ENCODE measurements at regions not wholly inside any gene's neighbourhood (a gene's known extent, or its start where the extent isn't known, plus 50 kb on each side); places are given as distances from the start of the nearest gene placed in this dataset.
"Not testable (repeated sequence)": the region's sequence is repeated elsewhere in the genome, so short reads cannot be mapped to it uniquely, and the experiment has no call there.

DNA sequence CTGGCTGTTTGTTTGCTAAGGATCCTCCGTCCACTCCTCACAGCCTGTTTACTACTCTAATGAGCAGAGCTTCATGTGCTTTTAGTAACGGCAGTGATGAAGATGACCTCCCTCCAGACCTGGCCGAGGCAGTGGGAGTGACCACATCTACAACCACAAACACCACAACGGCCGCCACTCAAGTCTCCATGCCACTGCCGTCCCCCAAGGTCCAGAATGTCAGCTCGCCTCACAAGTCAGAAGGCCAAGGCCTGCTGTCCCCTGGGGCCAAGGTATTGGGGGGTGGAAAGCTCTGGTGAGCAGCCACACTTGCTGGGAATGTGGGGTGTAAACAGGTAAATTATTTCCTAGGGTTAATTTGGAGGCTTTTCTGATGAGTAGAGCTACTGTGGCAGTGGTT is 926.4 kb downstream of the IPMK start:
- TF ChIP-seq CTCF (IDR thresholded peaks at IDR 0.05): no peak
- H3K4me3 ChIP-seq: no peak overlapping the region
- DNase-seq (ENCODE audit: low spot score): no peak
- H3K27ac ChIP-seq: no peak overlapping the region

- H3K27ac ChIP-seq: no peak overlapping the region
- DNase-seq (ENCODE audit: low spot score): no peak
- no peak for TF ChIP-seq CTCF (IDR thresholded peaks at IDR 0.05)
Measured at GRCh38 chr10:57338823-57339558, 928.7 kb downstream of the IPMK start.

DNA sequence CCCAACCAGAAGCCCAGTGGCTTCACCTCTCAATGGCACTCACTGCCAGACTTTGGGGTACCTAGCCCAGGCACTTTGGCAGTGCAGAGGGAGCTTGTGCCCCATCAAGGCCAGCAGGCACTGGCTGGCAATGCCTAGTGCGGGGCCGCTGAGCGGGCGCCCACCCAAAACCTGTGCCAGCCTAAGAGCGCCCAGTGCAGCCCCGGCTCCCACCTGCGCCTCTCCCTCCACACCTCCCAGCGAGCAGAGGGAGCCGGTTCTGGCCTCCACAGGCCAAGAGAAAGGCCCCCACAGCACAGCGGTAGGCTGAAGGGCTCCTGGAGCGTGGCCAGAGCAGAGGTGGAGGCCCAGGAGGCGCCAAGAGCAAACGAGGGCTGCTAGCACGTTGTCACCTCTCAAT is 930.8 kb downstream of the IPMK start:
- DNase-seq (ENCODE audit: low spot score): no peak
- Histone ChIP-seq H3K27ac (no peak overlapping the region), H3K4me3 (no peak overlapping the region)
- no peak for TF ChIP-seq CTCF (IDR thresholded peaks at IDR 0.05)

More at GRCh38 chr10:57338823-57339558, 928.7 kb downstream of the IPMK start:
- no peak overlapping the region for H3K4me3 ChIP-seq

GRCh38 chr10:57336341-57336740 is 931.4 kb downstream of the IPMK start:
- no peak for TF ChIP-seq CTCF (IDR thresholded peaks at IDR 0.05)
- H3K27ac ChIP-seq: no peak overlapping the region
- no peak for DNase-seq (ENCODE audit: low spot score)
- no peak overlapping the region for H3K4me3 ChIP-seq

DNA sequence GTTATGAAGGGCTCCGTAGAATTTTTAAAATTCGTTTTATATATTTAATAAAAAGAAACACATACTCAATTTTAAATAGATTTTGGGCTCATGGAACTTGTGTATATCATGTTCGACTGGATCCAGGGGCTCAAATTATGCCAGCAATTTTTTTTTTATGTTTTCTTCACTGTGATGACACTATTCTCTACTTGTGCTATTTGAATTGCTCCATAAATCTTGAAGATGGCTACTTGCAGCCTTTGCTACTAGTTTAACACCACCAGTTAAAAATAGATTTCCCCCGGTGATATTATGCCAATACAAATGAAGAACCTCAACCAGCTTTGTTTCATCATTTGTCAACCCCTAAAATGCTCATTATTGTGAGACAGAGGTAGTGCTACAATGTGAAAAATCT is 933.2 kb downstream of the IPMK start:
- TF ChIP-seq CTCF (IDR thresholded peaks at IDR 0.05): no peak
- no peak overlapping the region for H3K27ac ChIP-seq
- no peak overlapping the region for H3K4me3 ChIP-seq
- DNase-seq (ENCODE audit: low spot score): no peak

- Histone ChIP-seq H3K27ac (no peak overlapping the region), H3K4me3 (no peak overlapping the region)
- TF ChIP-seq CTCF (IDR thresholded peaks at IDR 0.05): no peak
- no peak for DNase-seq (ENCODE audit: low spot score)
Measured at GRCh38 chr10:57333880-57334279, 933.8 kb downstream of the IPMK start.

GRCh38 chr10:57321400-57321854 is 946.3 kb downstream of the IPMK start:
- not testable (repeated sequence) for DNase-seq (ENCODE audit: low spot score); H3K27ac ChIP-seq; H3K4me3 ChIP-seq

Measured in coronary artery (tissue), 2 donors.